ENCODE measurements at regions not wholly inside any gene's neighbourhood (a gene's known extent, or its start where the extent isn't known, plus 50 kb on each side); places are given as distances from the start of the nearest gene placed in this dataset.
"Not testable (repeated sequence)": the region's sequence is repeated elsewhere in the genome, so short reads cannot be mapped to it uniquely, and the experiment has no call there.

DNA sequence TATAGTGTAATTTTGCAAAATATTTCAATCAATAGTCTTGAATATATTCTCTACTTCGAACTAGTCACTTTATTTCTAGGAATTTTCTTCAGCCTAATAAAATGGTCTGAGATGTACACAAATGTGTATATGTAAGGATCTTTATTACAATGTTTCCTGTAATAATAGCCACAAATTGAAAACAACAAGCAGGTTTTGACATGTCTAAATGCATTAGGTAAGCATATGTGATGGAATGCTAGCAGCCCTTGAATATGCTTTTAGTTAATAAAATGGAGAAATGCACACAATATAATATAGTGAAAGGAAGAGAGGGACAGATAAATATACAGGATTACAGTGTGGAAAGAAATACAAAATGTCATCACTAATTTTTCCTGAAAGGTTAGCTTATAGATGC is 196.5 kb upstream of the IRX5 start:
- Histone ChIP-seq H3K9me3 (no peaks in the 10 kb centered on the region), H3K4me1 (no peaks in the 10 kb centered on the region), H3K36me3 (no peaks in the 10 kb centered on the region), H3K27me3 (peaks cover 0 to 4% (median 1%) of the 10 kb centered on the region in 4 donors), H3K4me3 (no peak overlapping the region), H3K27ac (replicated peaks in 1 of 4) (no peak overlapping the region)
- no peak for DNase-seq (ENCODE audit: extremely low spot score)
- intact Hi-C loops (cut with DNase I), result no loop called here
- 76% methylated on average over 1 of the region's 1 CpG for WGBS
- TF ChIP-seq, protein P1, sequence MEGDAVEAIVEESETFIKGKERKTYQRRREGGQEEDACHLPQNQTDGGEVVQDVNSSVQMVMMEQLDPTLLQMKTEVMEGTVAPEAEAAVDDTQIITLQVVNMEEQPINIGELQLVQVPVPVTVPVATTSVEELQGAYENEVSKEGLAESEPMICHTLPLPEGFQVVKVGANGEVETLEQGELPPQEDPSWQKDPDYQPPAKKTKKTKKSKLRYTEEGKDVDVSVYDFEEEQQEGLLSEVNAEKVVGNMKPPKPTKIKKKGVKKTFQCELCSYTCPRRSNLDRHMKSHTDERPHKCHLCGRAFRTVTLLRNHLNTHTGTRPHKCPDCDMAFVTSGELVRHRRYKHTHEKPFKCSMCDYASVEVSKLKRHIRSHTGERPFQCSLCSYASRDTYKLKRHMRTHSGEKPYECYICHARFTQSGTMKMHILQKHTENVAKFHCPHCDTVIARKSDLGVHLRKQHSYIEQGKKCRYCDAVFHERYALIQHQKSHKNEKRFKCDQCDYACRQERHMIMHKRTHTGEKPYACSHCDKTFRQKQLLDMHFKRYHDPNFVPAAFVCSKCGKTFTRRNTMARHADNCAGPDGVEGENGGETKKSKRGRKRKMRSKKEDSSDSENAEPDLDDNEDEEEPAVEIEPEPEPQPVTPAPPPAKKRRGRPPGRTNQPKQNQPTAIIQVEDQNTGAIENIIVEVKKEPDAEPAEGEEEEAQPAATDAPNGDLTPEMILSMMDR (IDR thresholded peaks at IDR 0.05), result no peak
- TF ChIP-seq POLR2AphosphoS5 (IDR thresholded peaks at IDR 0.05) (no peak), EP300 (IDR thresholded peaks at IDR 0.05) (no peak), POLR2A (IDR thresholded peaks at IDR 0.05; ENCODE audit: low read depth) (no peak)

DNA sequence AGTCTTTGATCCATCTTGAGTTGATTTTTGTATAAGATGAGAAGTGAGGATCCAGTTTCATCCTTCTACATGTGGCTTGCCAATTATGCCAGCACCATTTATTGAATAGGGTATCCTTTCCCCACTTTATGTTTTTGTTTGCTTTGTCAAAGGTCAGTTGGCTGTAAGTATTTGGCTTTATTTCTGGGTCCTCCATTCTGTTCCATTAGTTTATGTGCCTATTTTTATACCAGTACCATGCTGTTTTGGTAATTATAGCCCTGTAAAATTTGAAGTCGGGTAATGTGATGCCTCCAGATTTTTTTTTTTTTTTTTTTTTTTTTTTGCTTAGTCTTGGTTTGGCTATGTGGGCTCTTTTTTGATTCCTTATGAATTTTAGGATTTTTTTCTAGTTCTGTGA is 203.0 kb upstream of the IRX5 start:
- DNase-seq (ENCODE audit: extremely low spot score), result not testable (repeated sequence)
- WGBS, result 96% methylated on average over 1 of the region's 1 CpG

DNA sequence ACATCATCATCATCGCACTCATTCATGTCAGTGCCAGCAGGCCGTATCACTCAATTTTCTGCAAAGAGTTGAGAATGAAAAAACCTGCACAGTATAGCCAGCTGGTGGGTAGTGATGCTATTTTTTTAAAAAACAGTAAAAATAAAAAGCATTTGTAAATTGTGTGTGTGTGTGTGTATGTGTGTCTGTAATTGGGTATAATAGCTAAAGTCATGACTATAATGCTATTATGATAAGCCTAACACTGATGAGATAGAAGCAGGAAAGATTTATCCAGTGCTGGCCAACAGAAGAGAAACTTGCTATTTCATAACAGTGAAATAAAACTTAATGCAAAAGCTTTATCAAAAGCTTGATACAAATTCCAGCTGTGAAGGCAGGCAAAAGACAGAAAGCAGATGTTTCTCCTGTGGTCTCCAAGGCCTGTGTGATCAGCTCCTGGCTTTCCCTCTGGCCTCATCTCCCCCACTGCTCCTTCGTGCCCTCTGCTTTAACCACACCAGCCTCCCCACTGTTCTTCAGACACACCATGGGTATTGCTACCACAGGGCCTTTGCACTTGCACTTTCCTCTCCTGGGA is 206.2 kb upstream of the IRX5 start:
- H3K9me3 ChIP-seq, result no peaks in the 10 kb centered on the region
- no peaks in the 10 kb centered on the region for H3K36me3 ChIP-seq
- TF ChIP-seq POLR2AphosphoS5 (IDR thresholded peaks at IDR 0.05), result no peak
- TF ChIP-seq, protein P1 (IDR thresholded peaks at IDR 0.05), result no peak
- no peak for TF ChIP-seq EP300 (IDR thresholded peaks at IDR 0.05)
- TF ChIP-seq POLR2A (IDR thresholded peaks at IDR 0.05; ENCODE audit: low read depth), result no peak
- peak; percentile 24 for DNase-seq (ENCODE audit: extremely low spot score)
- no peak overlapping the region for H3K27ac ChIP-seq (replicated peaks in 1 of 4)
- H3K27me3 ChIP-seq, result no peaks in the 10 kb centered on the region
- 54% methylated on average over 3 of the region's 3 CpGs for WGBS
- H3K4me3 ChIP-seq, result no peak overlapping the region
- H3K4me1 ChIP-seq, result no peaks in the 10 kb centered on the region
- intact Hi-C loops (cut with DNase I), result no loop called here

More for the DNA sequence above, 203.0 kb upstream of the IRX5 start:
- H3K4me3 ChIP-seq; H3K9me3 ChIP-seq; intact Hi-C loops (cut with DNase I); H3K36me3 ChIP-seq; H3K4me1 ChIP-seq; H3K27ac ChIP-seq (replicated peaks in 1 of 4); H3K27me3 ChIP-seq: not testable (repeated sequence)

DNA sequence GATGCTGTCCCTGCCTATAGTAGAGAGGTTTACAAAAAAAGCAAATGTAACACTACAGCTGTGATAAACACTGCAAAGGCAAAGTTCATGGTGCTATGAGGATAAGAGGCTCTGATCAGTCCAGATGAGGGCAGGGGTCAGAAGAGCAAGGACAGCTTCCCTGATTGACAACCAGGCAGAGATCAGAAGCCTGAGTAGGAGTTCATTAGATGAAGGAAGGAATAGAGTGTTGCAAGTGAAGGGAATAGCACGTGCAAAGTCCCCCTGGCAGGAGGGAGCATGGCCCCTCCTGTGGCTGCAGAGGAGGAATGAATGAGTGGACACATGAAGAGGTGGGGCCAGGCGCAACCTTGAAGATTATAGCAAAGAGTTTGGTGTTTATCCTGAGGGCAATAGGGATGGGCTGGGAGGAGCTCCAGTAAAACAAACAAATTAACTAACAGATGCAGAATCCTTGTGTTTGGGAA is 208.4 kb upstream of the IRX5 start:
- Histone ChIP-seq H3K27me3 (no peaks in the 10 kb centered on the region), H3K27ac (replicated peaks in 1 of 4) (no peak overlapping the region), H3K4me1 (no peaks in the 10 kb centered on the region), H3K36me3 (no peaks in the 10 kb centered on the region), H3K9me3 (no peaks in the 10 kb centered on the region), H3K4me3 (no peak overlapping the region)
- no peak for TF ChIP-seq POLR2A (IDR thresholded peaks at IDR 0.05; ENCODE audit: low read depth)
- TF ChIP-seq EP300 (IDR thresholded peaks at IDR 0.05), result no peak
- no peak for TF ChIP-seq POLR2AphosphoS5 (IDR thresholded peaks at IDR 0.05)
- TF ChIP-seq, protein P1 (IDR thresholded peaks at IDR 0.05), result no peak
- peak; percentile 89 for DNase-seq (ENCODE audit: extremely low spot score)
- 79% methylated on average over 2 of the region's 2 CpGs for WGBS
- intact Hi-C loops (cut with DNase I), result no loop called here

DNA sequence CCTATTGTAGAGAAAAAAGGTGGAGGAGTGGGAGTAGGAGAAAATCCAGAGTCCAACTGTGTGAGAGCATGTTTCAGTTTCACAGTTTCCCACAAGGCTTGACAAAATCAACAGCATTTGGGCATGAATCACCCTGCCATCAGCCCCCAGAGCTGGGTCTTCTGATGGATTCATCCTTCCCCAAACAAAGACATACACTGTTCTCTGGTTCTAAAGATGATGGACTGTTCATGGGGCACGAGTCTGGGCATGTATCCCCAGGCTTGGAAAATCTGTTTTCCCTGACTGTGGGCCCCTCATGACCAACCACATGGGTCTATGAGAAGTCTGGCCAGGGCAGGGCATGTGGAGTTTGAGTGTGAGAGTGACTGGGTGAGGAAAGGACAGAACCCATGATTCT is 210.4 kb upstream of the IRX5 start:
- intact Hi-C loops (cut with DNase I), result no loop called here
- DNase-seq (ENCODE audit: extremely low spot score), result peak; percentile 60
- Histone ChIP-seq H3K9me3 (no peaks in the 10 kb centered on the region), H3K27ac (replicated peaks in 1 of 4) (no peak overlapping the region), H3K27me3 (peaks cover 0 to 5% (median 0%) of the 10 kb centered on the region in 4 donors), H3K36me3 (no peaks in the 10 kb centered on the region), H3K4me3 (no peak overlapping the region), H3K4me1 (no peaks in the 10 kb centered on the region)
- no peak for TF ChIP-seq EP300 (IDR thresholded peaks at IDR 0.05)
- TF ChIP-seq, protein P1 (IDR thresholded peaks at IDR 0.05), result no peak
- no peak for TF ChIP-seq POLR2A (IDR thresholded peaks at IDR 0.05; ENCODE audit: low read depth)
- no peak for TF ChIP-seq POLR2AphosphoS5 (IDR thresholded peaks at IDR 0.05)
- 60% methylated on average over 1 of the region's 1 CpG for WGBS
